GM12801 (cell line): ENCODE measurements at regions not wholly inside any gene's neighbourhood (a gene's known extent, or its start where the extent isn't known, plus 50 kb on each side); places are given as distances from the start of the nearest gene placed in this dataset.

Experiments
- CTCF ChIP-seq: IDR thresholded peaks from one replicate; pipeline ENCODE4 v1.5.1; 2011; ENCODE audit warnings: control low read depth; ENCODE audit not compliant: insufficient read length; ENCODE audit errors: extremely low read depth

GRCh38 chr19:29263305-29264135 is 50.6 kb upstream of the UQCRFS1 start:
- TF ChIP-seq CTCF, result peak; percentile 46

GRCh38 chr19:29264897-29265296 is 51.9 kb upstream of the UQCRFS1 start:
- no peak for TF ChIP-seq CTCF

GRCh38 chr19:29265436-29265835 is 52.5 kb upstream of the UQCRFS1 start:
- no peak for TF ChIP-seq CTCF

- no peak for TF ChIP-seq CTCF
These were observed 53.0 kb upstream of the UQCRFS1 start for GRCh38 chr19:29266001-29266400.

GRCh38 chr19:29266603-29267002 is 53.7 kb upstream of the UQCRFS1 start:
- no peak for TF ChIP-seq CTCF

GRCh38 chr19:29267701-29268100 is 54.8 kb upstream of the UQCRFS1 start:
- TF ChIP-seq CTCF, result no peak

GRCh38 chr19:29268103-29268502 is 55.2 kb upstream of the UQCRFS1 start:
- TF ChIP-seq CTCF, result no peak
